ENCODE measurements at regions not wholly inside any gene's neighbourhood (a gene's known extent, or its start where the extent isn't known, plus 50 kb on each side); places are given as distances from the start of the nearest gene placed in this dataset.

GRCh38 chr5:89418407-89419085 is 535.6 kb upstream of the MEF2C start:
- no TSS peak for BruUV-seq (replicated peaks)
- Histone ChIP-seq H3K4me3 (ENCODE audit: low read length) (no peak overlapping the region), H4K20me1 (ENCODE audit: low read length) (no peaks in the 10 kb centered on the region), H3F3A (ENCODE audit: low read length, unreplicated experiment) (no peaks in the 10 kb centered on the region), H3K27ac (ENCODE audit: low read length) (no peak overlapping the region), H3K79me2 (ENCODE audit: low read length) (no peaks in the 10 kb centered on the region), H3K9me3 (ENCODE audit: low read length) (no peaks in the 10 kb centered on the region), H2AFZ (ENCODE audit: low read length) (no peak overlapping the region), H3K36me3 (ENCODE audit: low read depth, low read length) (no peaks in the 10 kb centered on the region), H3K4me1 (ENCODE audit: insufficient read depth, low read length) (peaks cover 9% of the 10 kb centered on the region), H3K27me3 (ENCODE audit: low read length) (no peaks in the 10 kb centered on the region), H3K4me2 (ENCODE audit: low read length) (no peak overlapping the region), H3K9ac (ENCODE audit: low read length) (no peak overlapping the region), H3K9me2 (replicated peaks; ENCODE audit: low read length) (no peaks in the 10 kb centered on the region)
- ChIA-PET CTCF (no interaction called here), POLR2A (ENCODE audit: unreplicated experiment) (no interaction called here)
- no peak for DNase-seq
- no peak for TF ChIP-seq EZH2phosphoT487 (IDR thresholded peaks at IDR 0.05; ENCODE audit: borderline replicate concordance, low read length)
- TF ChIP-seq EZH2 (IDR thresholded peaks at IDR 0.05; ENCODE audit: low read length, unreplicated experiment), result no peak
- TF ChIP-seq CTCF (conservative IDR thresholded peaks at IDR 0.05; ENCODE audit: low read depth, low read length), result no peak
- no peak for ATAC-seq
- intact Hi-C loops (cut with micrococcal nuclease), result no loop called here

- no peak overlapping the region for H3K4me2 ChIP-seq (ENCODE audit: low read length)
- no TSS peak for BruUV-seq (replicated peaks)
- no peaks in the 10 kb centered on the region for H4K20me1 ChIP-seq (ENCODE audit: low read length)
- no peaks in the 10 kb centered on the region for H3K79me2 ChIP-seq (ENCODE audit: low read length)
- no peaks in the 10 kb centered on the region for H3K9me2 ChIP-seq (replicated peaks; ENCODE audit: low read length)
- no peak overlapping the region for H2AFZ ChIP-seq (ENCODE audit: low read length)
- H3K9ac ChIP-seq (ENCODE audit: low read length), result no peak overlapping the region
- H3K36me3 ChIP-seq (ENCODE audit: low read depth, low read length), result no peaks in the 10 kb centered on the region
- TF ChIP-seq EZH2 (IDR thresholded peaks at IDR 0.05; ENCODE audit: low read length, unreplicated experiment), result no peak
- no peak for TF ChIP-seq EZH2phosphoT487 (IDR thresholded peaks at IDR 0.05; ENCODE audit: borderline replicate concordance, low read length)
- TF ChIP-seq CTCF (conservative IDR thresholded peaks at IDR 0.05; ENCODE audit: low read depth, low read length), result no peak
- ChIA-PET POLR2A (ENCODE audit: unreplicated experiment) (no interaction called here), CTCF (no interaction called here)
- H3K27ac ChIP-seq (ENCODE audit: low read length), result no peak overlapping the region
- H3K4me3 ChIP-seq (ENCODE audit: low read length), result no peak overlapping the region
- intact Hi-C loops (cut with micrococcal nuclease), result no loop called here
- ATAC-seq (no peak), DNase-seq (no peak)
- peaks cover 9% of the 10 kb centered on the region for H3K4me1 ChIP-seq (ENCODE audit: insufficient read depth, low read length)
- H3F3A ChIP-seq (ENCODE audit: low read length, unreplicated experiment), result no peaks in the 10 kb centered on the region
- no peaks in the 10 kb centered on the region for H3K9me3 ChIP-seq (ENCODE audit: low read length)
- H3K27me3 ChIP-seq (ENCODE audit: low read length), result no peaks in the 10 kb centered on the region
Measured at GRCh38 chr5:89417990-89418389, 535.0 kb upstream of the MEF2C start.

GRCh38 chr5:89417515-89417914 is 534.5 kb upstream of the MEF2C start:
- ChIA-PET POLR2A (ENCODE audit: unreplicated experiment) (no interaction called here), CTCF (no interaction called here)
- intact Hi-C loops (cut with micrococcal nuclease), result no loop called here
- no peaks in the 10 kb centered on the region for H3F3A ChIP-seq (ENCODE audit: low read length, unreplicated experiment)
- H3K4me2 ChIP-seq (ENCODE audit: low read length), result no peak overlapping the region
- DNase-seq (no peak), ATAC-seq (no peak)
- no peaks in the 10 kb centered on the region for H3K79me2 ChIP-seq (ENCODE audit: low read length)
- no peak overlapping the region for H3K27ac ChIP-seq (ENCODE audit: low read length)
- no peaks in the 10 kb centered on the region for H3K9me3 ChIP-seq (ENCODE audit: low read length)
- H2AFZ ChIP-seq (ENCODE audit: low read length), result no peak overlapping the region
- peaks cover 9% of the 10 kb centered on the region for H3K4me1 ChIP-seq (ENCODE audit: insufficient read depth, low read length)
- H3K36me3 ChIP-seq (ENCODE audit: low read depth, low read length), result no peaks in the 10 kb centered on the region
- no peak for TF ChIP-seq EZH2 (IDR thresholded peaks at IDR 0.05; ENCODE audit: low read length, unreplicated experiment)
- TF ChIP-seq CTCF (conservative IDR thresholded peaks at IDR 0.05; ENCODE audit: low read depth, low read length), result no peak
- TF ChIP-seq EZH2phosphoT487 (IDR thresholded peaks at IDR 0.05; ENCODE audit: borderline replicate concordance, low read length), result no peak
- no TSS peak for BruUV-seq (replicated peaks)
- no peak overlapping the region for H3K9ac ChIP-seq (ENCODE audit: low read length)
- H3K27me3 ChIP-seq (ENCODE audit: low read length), result no peaks in the 10 kb centered on the region
- no peaks in the 10 kb centered on the region for H3K9me2 ChIP-seq (replicated peaks; ENCODE audit: low read length)
- H3K4me3 ChIP-seq (ENCODE audit: low read length), result no peak overlapping the region
- no peaks in the 10 kb centered on the region for H4K20me1 ChIP-seq (ENCODE audit: low read length)

Measured in PC-3 (cell line).